GM12874 (cell line): ENCODE measurements at regions not wholly inside any gene's neighbourhood (a gene's known extent, or its start where the extent isn't known, plus 50 kb on each side); places are given as distances from the start of the nearest gene placed in this dataset.

Experiments
- CTCF ChIP-seq: IDR thresholded peaks from 2 replicates; pipeline ENCODE4 v1.5.1; 2011; ENCODE audit warnings: low read depth, mild to moderate bottlenecking, control low read depth, low read length, moderate library complexity; ENCODE audit not compliant: insufficient read depth

GRCh38 chr6:95660544-95660943, 83.2 kb downstream of the MANEA start:
- TF ChIP-seq CTCF, result no peak

- no peak for TF ChIP-seq CTCF
Measured at GRCh38 chr6:95670011-95670463, 92.7 kb downstream of the MANEA start.

GRCh38 chr6:95676011-95676628, 98.8 kb downstream of the MANEA start:
- TF ChIP-seq CTCF, result no peak

GRCh38 chr6:95679981-95680380, 102.6 kb downstream of the MANEA start:
- no peak for TF ChIP-seq CTCF

GRCh38 chr6:95681736-95682135, 104.4 kb downstream of the MANEA start:
- no peak for TF ChIP-seq CTCF

- TF ChIP-seq CTCF, result no peak
Measured at GRCh38 chr6:95682476-95682875, 105.1 kb downstream of the MANEA start.

GRCh38 chr6:95685822-95686221, 108.5 kb downstream of the MANEA start:
- TF ChIP-seq CTCF, result no peak
